ENCODE measurements at regions not wholly inside any gene's neighbourhood (a gene's known extent, or its start where the extent isn't known, plus 50 kb on each side); places are given as distances from the start of the nearest gene placed in this dataset.

DNA sequence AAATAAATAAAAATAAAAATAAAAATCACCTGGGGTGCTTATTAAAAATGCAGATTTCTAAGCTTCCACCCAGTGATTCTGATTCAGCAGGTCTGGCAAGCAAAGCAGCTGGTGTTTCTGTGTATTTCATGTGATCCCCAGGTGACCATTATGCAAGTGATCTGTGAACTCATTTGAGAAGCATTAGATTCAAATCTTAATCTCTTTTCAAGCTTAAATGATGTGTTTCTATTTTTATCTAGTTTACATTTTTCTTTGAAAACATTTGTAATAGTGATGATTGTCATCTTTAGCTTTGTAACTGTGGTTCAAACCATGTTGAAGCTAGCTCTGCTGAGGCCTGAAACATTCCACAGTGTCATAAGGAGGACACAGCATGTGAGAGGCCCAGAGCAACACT, 804.8 kb upstream of the ZNF608 start:
- TF ChIP-seq, protein P1, sequence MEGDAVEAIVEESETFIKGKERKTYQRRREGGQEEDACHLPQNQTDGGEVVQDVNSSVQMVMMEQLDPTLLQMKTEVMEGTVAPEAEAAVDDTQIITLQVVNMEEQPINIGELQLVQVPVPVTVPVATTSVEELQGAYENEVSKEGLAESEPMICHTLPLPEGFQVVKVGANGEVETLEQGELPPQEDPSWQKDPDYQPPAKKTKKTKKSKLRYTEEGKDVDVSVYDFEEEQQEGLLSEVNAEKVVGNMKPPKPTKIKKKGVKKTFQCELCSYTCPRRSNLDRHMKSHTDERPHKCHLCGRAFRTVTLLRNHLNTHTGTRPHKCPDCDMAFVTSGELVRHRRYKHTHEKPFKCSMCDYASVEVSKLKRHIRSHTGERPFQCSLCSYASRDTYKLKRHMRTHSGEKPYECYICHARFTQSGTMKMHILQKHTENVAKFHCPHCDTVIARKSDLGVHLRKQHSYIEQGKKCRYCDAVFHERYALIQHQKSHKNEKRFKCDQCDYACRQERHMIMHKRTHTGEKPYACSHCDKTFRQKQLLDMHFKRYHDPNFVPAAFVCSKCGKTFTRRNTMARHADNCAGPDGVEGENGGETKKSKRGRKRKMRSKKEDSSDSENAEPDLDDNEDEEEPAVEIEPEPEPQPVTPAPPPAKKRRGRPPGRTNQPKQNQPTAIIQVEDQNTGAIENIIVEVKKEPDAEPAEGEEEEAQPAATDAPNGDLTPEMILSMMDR (IDR thresholded peaks at IDR 0.05), result no peak
- TF ChIP-seq RNF2 (IDR thresholded peaks at IDR 0.05; ENCODE audit: borderline replicate concordance, low read depth), result no peak
- no peak for TF ChIP-seq POLR2A (IDR thresholded peaks at IDR 0.05; ENCODE audit: low read length)
- no peak for TF ChIP-seq EP300 (IDR thresholded peaks at IDR 0.05)
- no peak for TF ChIP-seq EHMT2 (IDR thresholded peaks at IDR 0.05; ENCODE audit: low read depth)
- TF ChIP-seq POLR2AphosphoS2 (conservative IDR thresholded peaks at IDR 0.05; ENCODE audit: low read length), result no peak
- no peak for TF ChIP-seq CEBPB (IDR thresholded peaks at IDR 0.05)
- TF ChIP-seq CHD4 (IDR thresholded peaks at IDR 0.05; ENCODE audit: borderline replicate concordance), result no peak
- TF ChIP-seq JUNB (IDR thresholded peaks at IDR 0.05), result no peak
- TF ChIP-seq BCL3 (IDR thresholded peaks at IDR 0.05), result no peak
- TF ChIP-seq ZNF302 (CRISPR knock-in tag; IDR thresholded peaks at IDR 0.05), result no peak
- no peak for TF ChIP-seq ESRRA (IDR thresholded peaks at IDR 0.05; ENCODE audit: borderline replicate concordance, low read length)
- no peak for TF ChIP-seq CHD2 (IDR thresholded peaks at IDR 0.05; ENCODE audit: low read length, partially characterized antibody)
- no peak for TF ChIP-seq PBX3 (IDR thresholded peaks at IDR 0.05)
